Right forelimb (tissue), 1 donor: ENCODE measurements at regions not wholly inside any gene's neighbourhood (a gene's known extent, or its start where the extent isn't known, plus 50 kb on each side); places are given as distances from the start of the nearest gene placed in this dataset.

ENCODE experiments used
- DNase-seq: peaks from one replicate; pipeline ENCODE4 v3.0.0-alpha.2; 2018

GRCh38 chr20:48433178-48433577 lies 394.6 kb downstream of the PREX1 start:
- DNase-seq = no peak

- DNase-seq = no peak
Measured at GRCh38 chr20:48432494-48432832, 395.3 kb downstream of the PREX1 start.

- DNase-seq = no peak
Measured at GRCh38 chr20:48431653-48432493, 395.9 kb downstream of the PREX1 start.

GRCh38 chr20:48426630-48427029 lies 401.2 kb downstream of the PREX1 start:
- no peak for DNase-seq

GRCh38 chr20:48425817-48426612 lies 401.8 kb downstream of the PREX1 start:
- DNase-seq = no peak

- no peak for DNase-seq
Measured at GRCh38 chr20:48425321-48425720, 402.5 kb downstream of the PREX1 start.

- DNase-seq = no peak
Measured at GRCh38 chr20:48422242-48422960, 405.4 kb downstream of the PREX1 start.

GRCh38 chr20:48421547-48421946 lies 406.3 kb downstream of the PREX1 start:
- DNase-seq = no peak

- no peak for DNase-seq
Measured at GRCh38 chr20:48420176-48420575, 407.6 kb downstream of the PREX1 start.

- no peak for DNase-seq
Measured at GRCh38 chr20:48419173-48419572, 408.6 kb downstream of the PREX1 start.

GRCh38 chr20:48416002-48416401 lies 411.8 kb downstream of the PREX1 start:
- no peak for DNase-seq

GRCh38 chr20:48414786-48415185 lies 413.0 kb downstream of the PREX1 start:
- no peak for DNase-seq

- no peak for DNase-seq
Measured at GRCh38 chr20:48411919-48412522, 415.8 kb downstream of the PREX1 start.

- DNase-seq = no peak
Measured at GRCh38 chr20:48411245-48411644, 416.6 kb downstream of the PREX1 start.

GRCh38 chr20:48409055-48409615 lies 418.7 kb downstream of the PREX1 start:
- no peak for DNase-seq

GRCh38 chr20:48407710-48408109 lies 420.1 kb downstream of the PREX1 start:
- no peak for DNase-seq

GRCh38 chr20:48406912-48407340 lies 420.9 kb downstream of the PREX1 start:
- no peak for DNase-seq

- no peak for DNase-seq
Measured at GRCh38 chr20:48406498-48406897, 421.3 kb downstream of the PREX1 start.

- DNase-seq = peak; percentile 51
Measured at GRCh38 chr20:48405909-48406308, 421.9 kb downstream of the PREX1 start.

GRCh38 chr20:48404598-48404997 lies 423.2 kb downstream of the PREX1 start:
- DNase-seq = no peak

- DNase-seq = no peak
Measured at GRCh38 chr20:48403167-48403761, 424.5 kb downstream of the PREX1 start.

GRCh38 chr20:48401359-48401758 lies 426.4 kb downstream of the PREX1 start:
- DNase-seq = no peak
